WTC11 (cell line): ENCODE measurements at regions not wholly inside any gene's neighbourhood (a gene's known extent, or its start where the extent isn't known, plus 50 kb on each side); places are given as distances from the start of the nearest gene placed in this dataset.

Experiments
- ATAC-seq: fragments of 200-7000 bp; cut with Tn5 transposase; 2 replicates; pipeline ENCODE4 v1.10.0; 2021; ENCODE audit warnings: mild to moderate bottlenecking, moderate library complexity
- CTCF ChIA-PET: fragments of 300-600 bp; sonication (Branson Sonifier 250); formaldehyde crosslinking; loops from one replicate; lab custom pipeline; 2021; ENCODE audit warnings: antibody characterized with exemption; lab: Charles Lee
- POLR2A ChIA-PET: fragments of 350-600 bp; sonication (Branson Sonifier 250); formaldehyde crosslinking; loops from one replicate; lab custom pipeline; 2021; ENCODE audit warnings: antibody characterized with exemption; lab: Charles Lee
- DNase-seq: peaks from one replicate; pipeline ENCODE4 v3.0.0; 2021; ENCODE audit warnings: low spot score
- H3K27ac Mint-ChIP-seq: 2 replicates; pipeline ENCODE4 v1.8.0; 2021; ENCODE audit warnings: mixed read lengths
- H3K27me3 Mint-ChIP-seq: 2 replicates; pipeline ENCODE4 v1.8.0; 2021; ENCODE audit warnings: low read depth, mild to moderate bottlenecking, moderate library complexity, mixed read lengths
- H3K36me3 Mint-ChIP-seq: 2 replicates; pipeline ENCODE4 v1.8.0; 2021; ENCODE audit warnings: mixed read lengths
- H3K4me1 Mint-ChIP-seq: 2 replicates; pipeline ENCODE4 v1.8.0; 2022; ENCODE audit warnings: mixed read lengths
- H3K4me3 Mint-ChIP-seq: 2 replicates; pipeline ENCODE4 v1.8.0; 2021; ENCODE audit warnings: mild to moderate bottlenecking, moderate library complexity, mixed read lengths
- H3K9me3 Mint-ChIP-seq: 2 replicates; pipeline ENCODE4 v1.8.0; 2021; ENCODE audit warnings: mixed read lengths
- ETV6 ChIP-seq: sonication (generic); formaldehyde crosslinking; IDR thresholded peaks from 2 replicates; pipeline ENCODE4 v1.8.1; 2022; ENCODE audit warnings: mild to moderate bottlenecking, missing genetic modification reagents
- HMGA2 ChIP-seq: fragments of 250-450 bp; sonication (Bioruptor Pico); IDR thresholded peaks from 2 replicates; pipeline ENCODE4 v1.4.0; 2021; ENCODE audit warnings: mild to moderate bottlenecking, moderate library complexity
- JUN ChIP-seq: sonication (generic); formaldehyde crosslinking; IDR thresholded peaks from 2 replicates; pipeline ENCODE4 v1.8.0; 2023; ENCODE audit warnings: mild to moderate bottlenecking, missing genetic modification reagents
- MAX ChIP-seq: sonication (generic); formaldehyde crosslinking; IDR thresholded peaks from 2 replicates; pipeline ENCODE4 v1.8.0; 2022; ENCODE audit warnings: mild to moderate bottlenecking, missing genetic modification reagents
- NFE2L1 ChIP-seq: sonication (generic); formaldehyde crosslinking; IDR thresholded peaks from 2 replicates; pipeline ENCODE4 v1.8.1; 2023; ENCODE audit warnings: missing genetic modification reagents
- SMAD3 ChIP-seq: sonication (generic); formaldehyde crosslinking; IDR thresholded peaks from 2 replicates; pipeline ENCODE4 v1.8.0; 2022; ENCODE audit warnings: missing genetic modification reagents, mild to moderate bottlenecking, borderline replicate concordance
- STAT6 ChIP-seq: sonication (generic); formaldehyde crosslinking; conservative IDR thresholded peaks from 2 replicates; pipeline ENCODE4 v1.8.1; 2023; ENCODE audit warnings: mild to moderate bottlenecking, low read depth, missing genetic modification reagents, moderate library complexity
- ZNF138 ChIP-seq: sonication (generic); formaldehyde crosslinking; conservative IDR thresholded peaks from 2 replicates; pipeline ENCODE4 v1.8.1; 2022; ENCODE audit warnings: mild to moderate bottlenecking, moderate library complexity, missing genetic modification reagents
- ZNF317 ChIP-seq: sonication (generic); formaldehyde crosslinking; IDR thresholded peaks from 2 replicates; pipeline ENCODE4 v1.8.1; 2023; ENCODE audit warnings: low read depth, mild to moderate bottlenecking, moderate library complexity, missing genetic modification reagents, borderline replicate concordance
- ZNF425 ChIP-seq: fragments of 250-450 bp; sonication (Bioruptor Pico); conservative IDR thresholded peaks from 2 replicates; pipeline ENCODE4 v1.9.0; 2021; ENCODE audit warnings: mild to moderate bottlenecking
- ZNF532 ChIP-seq: fragments of 250-450 bp; sonication (Bioruptor Pico); IDR thresholded peaks from 2 replicates; pipeline ENCODE4 v1.9.0; 2021; ENCODE audit warnings: mild to moderate bottlenecking, borderline replicate concordance
- TF ChIP-seq, protein P1 (sequence below): fragments of 250-450 bp; sonication (Bioruptor Pico); IDR thresholded peaks from 2 replicates; pipeline ENCODE4 v1.9.0; 2021; ENCODE audit warnings: moderate library complexity, mild to moderate bottlenecking, inconsistent platforms, borderline replicate concordance
- TF ChIP-seq, protein P2 (sequence below): sonication (generic); formaldehyde crosslinking; IDR thresholded peaks from 2 replicates; pipeline ENCODE4 v1.8.1; 2022; ENCODE audit warnings: missing genetic modification reagents, borderline replicate concordance
- TF ChIP-seq, protein P3 (sequence below): sonication (generic); formaldehyde crosslinking; IDR thresholded peaks from 2 replicates; pipeline ENCODE4 v1.8.1; 2022; ENCODE audit warnings: mild to moderate bottlenecking, moderate library complexity, missing genetic modification reagents
- TF ChIP-seq, protein P4 (sequence below): sonication (generic); formaldehyde crosslinking; IDR thresholded peaks from 2 replicates; pipeline ENCODE4 v1.8.1; 2023; ENCODE audit warnings: mild to moderate bottlenecking, moderate library complexity, missing genetic modification reagents
- TF ChIP-seq, protein P5 (sequence below): sonication (generic); formaldehyde crosslinking; IDR thresholded peaks from 2 replicates; pipeline ENCODE4 v1.8.0; 2023; ENCODE audit warnings: mild to moderate bottlenecking, missing genetic modification reagents

DNA sequence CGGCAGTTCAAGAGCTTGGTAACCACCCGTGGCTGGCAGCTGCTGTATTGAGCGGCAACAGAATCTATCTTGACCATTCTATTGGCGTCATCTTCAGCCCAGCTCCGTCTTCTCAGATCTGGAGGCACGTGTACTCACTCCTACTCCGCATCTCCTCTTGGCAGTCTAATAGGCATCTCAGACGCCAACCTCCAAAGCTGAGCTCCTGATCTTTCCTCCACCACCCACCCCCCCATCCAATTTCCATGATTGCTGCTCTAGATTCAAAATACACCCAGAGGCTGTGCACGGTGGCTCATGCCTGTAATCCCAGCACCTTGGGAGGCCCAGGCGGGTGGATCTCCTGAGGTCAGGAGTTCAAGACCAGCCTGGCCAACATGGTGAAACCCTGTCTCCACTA, 84.6 kb upstream of the CASZ1 start (continued):
- no peak for TF ChIP-seq ZNF425 (CRISPR knock-in tag)
- TF ChIP-seq, protein P1, sequence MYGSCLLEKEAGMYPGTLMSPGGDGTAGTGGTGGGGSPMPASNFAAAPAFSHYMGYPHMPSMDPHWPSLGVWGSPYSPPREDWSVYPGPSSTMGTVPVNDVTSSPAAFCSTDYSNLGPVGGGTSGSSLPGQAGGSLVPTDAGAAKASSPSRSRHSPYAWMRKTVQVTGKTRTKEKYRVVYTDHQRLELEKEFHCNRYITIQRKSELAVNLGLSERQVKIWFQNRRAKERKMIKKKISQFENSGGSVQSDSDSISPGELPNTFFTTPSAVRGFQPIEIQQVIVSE (CRISPR knock-in tag) = no peak
- no peak for TF ChIP-seq ETV6

- ChIA-PET POLR2A (no interaction called here), CTCF (no interaction called here)
- ATAC-seq = no peak
- no peak for DNase-seq
- Mint-ChIP-seq H3K27ac (no peak overlapping the region), H3K4me1 (no peaks in the 10 kb centered on the region), H3K4me3 (no peak overlapping the region), H3K27me3 (no peaks in the 10 kb centered on the region)
- TF ChIP-seq NFE2L1 (CRISPR knock-in tag) (no peak), HMGA2 (no peak), ZNF317 (CRISPR knock-in tag) (no peak), JUN (CRISPR knock-in tag) (no peak), ZNF532 (no peak), SMAD3 (CRISPR knock-in tag) (no peak), MAX (CRISPR knock-in tag) (no peak), STAT6 (CRISPR knock-in tag) (no peak), ZNF138 (CRISPR knock-in tag) (no peak)
- TF ChIP-seq, protein P2, sequence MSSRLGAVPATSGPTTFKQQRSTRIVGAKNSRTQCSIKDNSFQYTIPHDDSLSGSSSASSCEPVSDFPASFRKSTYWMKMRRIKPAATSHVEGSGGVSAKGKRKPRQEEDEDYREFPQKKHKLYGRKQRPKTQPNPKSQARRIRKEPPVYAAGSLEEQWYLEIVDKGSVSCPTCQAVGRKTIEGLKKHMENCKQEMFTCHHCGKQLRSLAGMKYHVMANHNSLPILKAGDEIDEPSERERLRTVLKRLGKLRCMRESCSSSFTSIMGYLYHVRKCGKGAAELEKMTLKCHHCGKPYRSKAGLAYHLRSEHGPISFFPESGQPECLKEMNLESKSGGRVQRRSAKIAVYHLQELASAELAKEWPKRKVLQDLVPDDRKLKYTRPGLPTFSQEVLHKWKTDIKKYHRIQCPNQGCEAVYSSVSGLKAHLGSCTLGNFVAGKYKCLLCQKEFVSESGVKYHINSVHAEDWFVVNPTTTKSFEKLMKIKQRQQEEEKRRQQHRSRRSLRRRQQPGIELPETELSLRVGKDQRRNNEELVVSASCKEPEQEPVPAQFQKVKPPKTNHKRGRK (CRISPR knock-in tag) = no peak
- TF ChIP-seq, protein P3, sequence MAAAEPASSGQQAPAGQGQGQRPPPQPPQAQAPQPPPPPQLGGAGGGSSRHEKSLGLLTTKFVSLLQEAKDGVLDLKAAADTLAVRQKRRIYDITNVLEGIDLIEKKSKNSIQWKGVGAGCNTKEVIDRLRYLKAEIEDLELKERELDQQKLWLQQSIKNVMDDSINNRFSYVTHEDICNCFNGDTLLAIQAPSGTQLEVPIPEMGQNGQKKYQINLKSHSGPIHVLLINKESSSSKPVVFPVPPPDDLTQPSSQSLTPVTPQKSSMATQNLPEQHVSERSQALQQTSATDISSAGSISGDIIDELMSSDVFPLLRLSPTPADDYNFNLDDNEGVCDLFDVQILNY (CRISPR knock-in tag) = no peak
- TF ChIP-seq, protein P4, sequence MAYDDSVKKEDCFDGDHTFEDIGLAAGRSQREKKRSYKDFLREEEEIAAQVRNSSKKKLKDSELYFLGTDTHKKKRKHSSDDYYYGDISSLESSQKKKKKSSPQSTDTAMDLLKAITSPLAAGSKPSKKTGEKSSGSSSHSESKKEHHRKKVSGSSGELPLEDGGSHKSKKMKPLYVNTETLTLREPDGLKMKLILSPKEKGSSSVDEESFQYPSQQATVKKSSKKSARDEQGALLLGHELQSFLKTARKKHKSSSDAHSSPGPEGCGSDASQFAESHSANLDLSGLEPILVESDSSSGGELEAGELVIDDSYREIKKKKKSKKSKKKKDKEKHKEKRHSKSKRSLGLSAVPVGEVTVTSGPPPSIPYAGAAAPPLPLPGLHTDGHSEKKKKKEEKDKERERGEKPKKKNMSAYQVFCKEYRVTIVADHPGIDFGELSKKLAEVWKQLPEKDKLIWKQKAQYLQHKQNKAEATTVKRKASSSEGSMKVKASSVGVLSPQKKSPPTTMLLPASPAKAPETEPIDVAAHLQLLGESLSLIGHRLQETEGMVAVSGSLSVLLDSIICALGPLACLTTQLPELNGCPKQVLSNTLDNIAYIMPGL (CRISPR knock-in tag) = no peak
- TF ChIP-seq, protein P5, sequence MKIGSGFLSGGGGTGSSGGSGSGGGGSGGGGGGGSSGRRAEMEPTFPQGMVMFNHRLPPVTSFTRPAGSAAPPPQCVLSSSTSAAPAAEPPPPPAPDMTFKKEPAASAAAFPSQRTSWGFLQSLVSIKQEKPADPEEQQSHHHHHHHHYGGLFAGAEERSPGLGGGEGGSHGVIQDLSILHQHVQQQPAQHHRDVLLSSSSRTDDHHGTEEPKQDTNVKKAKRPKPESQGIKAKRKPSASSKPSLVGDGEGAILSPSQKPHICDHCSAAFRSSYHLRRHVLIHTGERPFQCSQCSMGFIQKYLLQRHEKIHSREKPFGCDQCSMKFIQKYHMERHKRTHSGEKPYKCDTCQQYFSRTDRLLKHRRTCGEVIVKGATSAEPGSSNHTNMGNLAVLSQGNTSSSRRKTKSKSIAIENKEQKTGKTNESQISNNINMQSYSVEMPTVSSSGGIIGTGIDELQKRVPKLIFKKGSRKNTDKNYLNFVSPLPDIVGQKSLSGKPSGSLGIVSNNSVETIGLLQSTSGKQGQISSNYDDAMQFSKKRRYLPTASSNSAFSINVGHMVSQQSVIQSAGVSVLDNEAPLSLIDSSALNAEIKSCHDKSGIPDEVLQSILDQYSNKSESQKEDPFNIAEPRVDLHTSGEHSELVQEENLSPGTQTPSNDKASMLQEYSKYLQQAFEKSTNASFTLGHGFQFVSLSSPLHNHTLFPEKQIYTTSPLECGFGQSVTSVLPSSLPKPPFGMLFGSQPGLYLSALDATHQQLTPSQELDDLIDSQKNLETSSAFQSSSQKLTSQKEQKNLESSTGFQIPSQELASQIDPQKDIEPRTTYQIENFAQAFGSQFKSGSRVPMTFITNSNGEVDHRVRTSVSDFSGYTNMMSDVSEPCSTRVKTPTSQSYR (CRISPR knock-in tag) = no peak
- TF ChIP-seq, all 79 proteins: peak for 0
- Mint-ChIP-seq H3K9me3 (no peaks in the 10 kb centered on the region), H3K36me3 (no peaks in the 10 kb centered on the region)
Measured at GRCh38 chr1:10882069-10882468, 85.6 kb upstream of the CASZ1 start.
